ENCODE measurements at regions not wholly inside any gene's neighbourhood (a gene's known extent, or its start where the extent isn't known, plus 50 kb on each side); places are given as distances from the start of the nearest gene placed in this dataset.
A peak's percentile ranks its signal among the peaks of the same experiment; 100 is the strongest.

GRCh38 chr5:168174376-168174775 lies 117.1 kb upstream of the WWC1 start:
- TF ChIP-seq CTCF (IDR thresholded peaks at IDR 0.05; ENCODE audit: insufficient read depth, low read length): no peak
- no peak overlapping the region for H3K4me3 ChIP-seq (ENCODE audit: low read depth, low read length)
- DNase-seq (ENCODE audit: low read depth): no peak

- H3K4me3 ChIP-seq (ENCODE audit: low read depth, low read length): no peak overlapping the region
- DNase-seq (ENCODE audit: low read depth): no peak
- no peak for TF ChIP-seq CTCF (IDR thresholded peaks at IDR 0.05; ENCODE audit: insufficient read depth, low read length)
These were observed 115.2 kb upstream of the WWC1 start for GRCh38 chr5:168176251-168176650.

GRCh38 chr5:168176941-168177340 lies 114.5 kb upstream of the WWC1 start:
- no peak for TF ChIP-seq CTCF (IDR thresholded peaks at IDR 0.05; ENCODE audit: insufficient read depth, low read length)
- H3K4me3 ChIP-seq (ENCODE audit: low read depth, low read length): no peak overlapping the region
- DNase-seq (ENCODE audit: low read depth): no peak

GRCh38 chr5:168177831-168178450 lies 113.5 kb upstream of the WWC1 start:
- no peak overlapping the region for H3K4me3 ChIP-seq (ENCODE audit: low read depth, low read length)
- TF ChIP-seq CTCF (IDR thresholded peaks at IDR 0.05; ENCODE audit: insufficient read depth, low read length): no peak
- DNase-seq (ENCODE audit: low read depth): no peak

- TF ChIP-seq CTCF (IDR thresholded peaks at IDR 0.05; ENCODE audit: insufficient read depth, low read length): no peak
- H3K4me3 ChIP-seq (ENCODE audit: low read depth, low read length): no peak overlapping the region
- DNase-seq (ENCODE audit: low read depth): peak; percentile 4
These were observed 112.3 kb upstream of the WWC1 start for GRCh38 chr5:168179192-168179593.

GRCh38 chr5:168182269-168182668 lies 109.2 kb upstream of the WWC1 start:
- no peak for DNase-seq (ENCODE audit: low read depth)
- H3K4me3 ChIP-seq (ENCODE audit: low read depth, low read length): no peak overlapping the region
- no peak for TF ChIP-seq CTCF (IDR thresholded peaks at IDR 0.05; ENCODE audit: insufficient read depth, low read length)

- DNase-seq (ENCODE audit: low read depth): no peak
- no peak for TF ChIP-seq CTCF (IDR thresholded peaks at IDR 0.05; ENCODE audit: insufficient read depth, low read length)
- H3K4me3 ChIP-seq (ENCODE audit: low read depth, low read length): no peak overlapping the region
These were observed 107.3 kb upstream of the WWC1 start for GRCh38 chr5:168184103-168184502.
